Liver (tissue), 8 donors: ENCODE measurements at regions not wholly inside any gene's neighbourhood (a gene's known extent, or its start where the extent isn't known, plus 50 kb on each side); places are given as distances from the start of the nearest gene placed in this dataset.

Source experiments
- DNase-seq: peaks from one replicate; pipeline ENCODE4 v3.0.0-alpha.2; 2017; ENCODE audit warnings: low spot score
- H3K27ac ChIP-seq, 2 donors: one replicate each; pipeline ENCODE4 v1.7.0; 2013; ENCODE audit warnings: inconsistent platforms in 2 of 2, low read length in 2 of 2, control low read depth in 1 of 2, low read depth in 1 of 2, mild to moderate bottlenecking in 1 of 2
- H3K27me3 ChIP-seq, 4 donors: one replicate each; pipeline versions ENCODE4 v1.6.1 to v1.7.0; 2013; ENCODE audit warnings: low read length in 3 of 4, inconsistent platforms in 1 of 4, mild to moderate bottlenecking in 1 of 4, moderate library complexity in 1 of 4; ENCODE audit not compliant: control insufficient read depth in 4 of 4, insufficient read depth in 4 of 4
- H3K36me3 ChIP-seq, 4 donors: one replicate each; pipeline versions ENCODE4 v1.6.1 to v1.7.0; 2013; ENCODE audit warnings: low read length in 3 of 4, mild to moderate bottlenecking in 3 of 4, low read depth in 1 of 4, moderate library complexity in 1 of 4; ENCODE audit not compliant: control insufficient read depth in 4 of 4, insufficient read depth in 3 of 4
- H3K4me1 ChIP-seq, 4 donors: one replicate each; pipeline versions ENCODE4 v1.6.1 to v1.7.0; 2013; ENCODE audit warnings: low read length in 3 of 4, mild to moderate bottlenecking in 3 of 4, moderate library complexity in 1 of 4; ENCODE audit not compliant: control insufficient read depth in 4 of 4, insufficient read depth in 4 of 4
- H3K4me3 ChIP-seq, 3 donors: one replicate each; pipeline versions ENCODE4 v1.6.1 to v1.7.0; 2013; ENCODE audit warnings: low read length in 3 of 3, control low read depth in 1 of 3, low read depth in 1 of 3, mild to moderate bottlenecking in 1 of 3
- H3K9ac ChIP-seq, 2 donors: one replicate each; pipeline ENCODE4 v1.7.0; 2013; ENCODE audit warnings: low read length in 2 of 2, mild to moderate bottlenecking in 2 of 2, moderate library complexity in 2 of 2, control low read depth in 1 of 2, low read depth in 1 of 2
- H3K9me3 ChIP-seq, 4 donors: one replicate each; pipeline versions ENCODE4 v1.6.1 to v1.7.0; 2013; ENCODE audit warnings: low read length in 3 of 4; ENCODE audit not compliant: control insufficient read depth in 4 of 4
- ATF3 ChIP-seq: IDR thresholded peaks from 2 replicates; pipeline ENCODE4 v1.6.1; 2016; ENCODE audit warnings: antibody characterized with exemption
- CTCF ChIP-seq: fragments of 150-350 bp; IDR thresholded peaks from 2 replicates; pipeline ENCODE4 v1.5.1; 2017; ENCODE audit warnings: improper control_type of control experiment, low read depth, low read length; ENCODE audit not compliant: missing input control
- EGR1 ChIP-seq, 2 donors: IDR thresholded peaks; 2 replicates each; pipeline ENCODE4 v1.6.1; 2016 to 2018; ENCODE audit warnings: antibody characterized with exemption in 2 of 2, low read depth in 2 of 2
- FOXA1 ChIP-seq: IDR thresholded peaks from 2 replicates; pipeline ENCODE4 v1.6.1; 2016; ENCODE audit warnings: antibody characterized with exemption
- FOXA2 ChIP-seq: IDR thresholded peaks from 2 replicates; pipeline ENCODE4 v1.6.1; 2016; ENCODE audit warnings: antibody characterized with exemption
- GABPA ChIP-seq, 2 donors: IDR thresholded peaks in 1 of 2; conservative IDR thresholded peaks in 1 of 2; 2 replicates each; pipeline ENCODE4 v1.6.1; 2016; ENCODE audit warnings: antibody characterized with exemption in 2 of 2, mild to moderate bottlenecking in 1 of 2, moderate library complexity in 1 of 2
- HNF4A ChIP-seq, 2 donors: conservative IDR thresholded peaks; 2 replicates each; pipeline ENCODE4 v1.6.1; 2016; ENCODE audit warnings: antibody characterized with exemption in 2 of 2, mild to moderate bottlenecking in 2 of 2
- HNF4G ChIP-seq: IDR thresholded peaks from 2 replicates; pipeline ENCODE4 v1.6.1; 2016; ENCODE audit warnings: antibody characterized with exemption
- JUND ChIP-seq, 2 donors: IDR thresholded peaks; 2 replicates each; pipeline ENCODE4 v1.6.1; 2016; ENCODE audit warnings: antibody characterized with exemption in 2 of 2
- MAX ChIP-seq: IDR thresholded peaks from 2 replicates; pipeline ENCODE4 v1.6.1; 2016; ENCODE audit warnings: antibody characterized with exemption
- NR2F2 ChIP-seq: IDR thresholded peaks from 2 replicates; pipeline ENCODE4 v1.6.1; 2016; ENCODE audit warnings: antibody characterized with exemption
- RAD21 ChIP-seq, 2 donors: IDR thresholded peaks; 2 replicates each; pipeline ENCODE4 v1.6.1; 2016; ENCODE audit warnings: antibody characterized with exemption in 2 of 2, mild to moderate bottlenecking in 2 of 2
- REST ChIP-seq: IDR thresholded peaks from 2 replicates; pipeline ENCODE4 v1.6.1; 2016; ENCODE audit warnings: antibody characterized with exemption, mild to moderate bottlenecking
- RXRA ChIP-seq, 2 donors: IDR thresholded peaks; 2 replicates each; pipeline ENCODE4 v1.6.1; 2017 to 2018; ENCODE audit warnings: antibody characterized with exemption in 2 of 2, mild to moderate bottlenecking in 1 of 2
- SP1 ChIP-seq: IDR thresholded peaks from 2 replicates; pipeline ENCODE4 v1.6.1; 2018; ENCODE audit warnings: antibody characterized with exemption, mild to moderate bottlenecking
- TAF1 ChIP-seq: conservative IDR thresholded peaks from 2 replicates; pipeline ENCODE4 v1.6.1; 2016; ENCODE audit warnings: antibody characterized with exemption, mild to moderate bottlenecking
- ZBTB33 ChIP-seq: IDR thresholded peaks from 2 replicates; pipeline ENCODE4 v1.6.1; 2016; ENCODE audit warnings: antibody characterized with exemption
- WGBS: extraction: QIAGEN DNeasy Blood & Tissue Kit; methylation state at CpG from one replicate; pipeline ENCODE4 v1.1.7; 2013; 5-methylcytosine and 5-hydroxymethylcytosine counted together
- donor health status: healthy.
- donor health status: healthy.
- donor health status: healthy.
- donor health status: healthy.
- donor health status: healthy.

- no peak for TF ChIP-seq ATF3
Observed at GRCh38 chr18:22046473-22046872, 122.9 kb upstream of the GATA6 start (continued).

GRCh38 chr18:22047485-22047884 is 121.9 kb upstream of the GATA6 start:
- Histone ChIP-seq H3K27ac (no peak overlapping the region), H3K4me1 (peaks cover 6 to 28% (median 15%) of the 10 kb centered on the region in 4 donors), H3K27me3 (no peaks in the 10 kb centered on the region), H3K36me3 (no peaks in the 10 kb centered on the region), H3K9me3 (no peaks in the 10 kb centered on the region), H3K9ac (no peak overlapping the region), H3K4me3 (no peak overlapping the region)
- TF ChIP-seq RXRA (IDR thresholded peaks at IDR 0.05) (no peak), JUND (IDR thresholded peaks at IDR 0.05) (no peak), FOXA2 (no peak), NR2F2 (no peak), ATF3 (no peak), ZBTB33 (no peak)
- DNase-seq, result no peak
- 38% methylated on average over 3 of the region's 3 CpGs for WGBS

- Histone ChIP-seq H3K4me1 (peaks cover 6 to 28% (median 15%) of the 10 kb centered on the region in 4 donors), H3K4me3 (no peak overlapping the region), H3K27ac (no peak overlapping the region), H3K9ac (no peak overlapping the region), H3K27me3 (no peaks in the 10 kb centered on the region), H3K36me3 (no peaks in the 10 kb centered on the region), H3K9me3 (no peaks in the 10 kb centered on the region)
- WGBS, result 92% methylated on average over 5 of the region's 5 CpGs
- no peak for DNase-seq
- TF ChIP-seq MAX (no peak), NR2F2 (no peak), HNF4G (no peak), EGR1 (IDR thresholded peaks at IDR 0.05; ENCODE audit: low read depth in 2 of 2) (no peak), CTCF (no peak), SP1 (no peak), ATF3 (no peak), REST (no peak), ZBTB33 (no peak), HNF4A (conservative IDR thresholded peaks at IDR 0.05) (no peak), TAF1 (no peak), RAD21 (IDR thresholded peaks at IDR 0.05) (no peak), GABPA (IDR thresholded peaks at IDR 0.05 in 1 of 2, conservative IDR thresholded peaks at IDR 0.05 in 1 of 2) (no peak), FOXA1 (no peak), JUND (IDR thresholded peaks at IDR 0.05) (no peak)
Observed at GRCh38 chr18:22048221-22048620, 121.2 kb upstream of the GATA6 start.
